ENCODE measurements at regions not wholly inside any gene's neighbourhood (a gene's known extent, or its start where the extent isn't known, plus 50 kb on each side); places are given as distances from the start of the nearest gene placed in this dataset.
A peak's percentile ranks its signal among the peaks of the same experiment; 100 is the strongest.

GRCh38 chr20:40962733-40963504 lies 65.7 kb upstream of the TOP1 start:
- peak; percentile 76 for DNase-seq

DNA sequence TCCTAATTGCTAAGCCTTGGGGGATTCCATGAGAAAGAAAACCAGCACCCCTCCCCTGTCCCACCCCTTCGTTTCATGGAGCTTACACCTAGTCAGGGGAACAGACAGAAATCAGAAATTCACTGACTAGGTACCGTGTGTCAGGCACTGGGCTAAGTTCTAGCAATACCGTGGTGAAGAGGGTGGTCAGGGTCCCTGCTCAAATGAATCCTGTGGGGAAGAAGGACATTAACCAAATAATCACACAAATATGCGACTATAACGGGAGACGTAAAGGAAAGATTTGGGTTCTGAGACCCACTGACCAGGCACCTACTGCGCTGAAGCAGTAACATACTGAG lies 65.1 kb upstream of the TOP1 start:
- DNase-seq = no peak

DNA sequence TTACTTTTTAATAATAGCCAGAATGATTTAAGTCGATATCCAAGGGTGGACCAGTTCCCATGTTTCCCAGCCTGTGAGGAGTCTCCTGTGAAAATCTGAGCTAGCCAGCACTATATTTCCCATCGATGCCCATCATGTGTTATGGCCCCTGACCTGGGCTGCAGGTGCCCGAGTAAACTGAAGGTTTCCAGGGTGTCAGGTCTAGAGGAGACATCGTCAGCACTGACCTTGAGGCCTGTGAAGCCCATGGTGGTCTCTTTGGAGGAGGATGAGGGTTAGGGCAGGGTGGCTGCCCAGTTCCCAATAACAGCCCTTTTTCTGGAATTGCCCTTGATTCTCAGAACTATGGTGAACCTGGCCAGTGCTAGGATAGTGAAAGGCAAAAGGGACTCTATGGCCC lies 63.0 kb upstream of the TOP1 start:
- no peak for DNase-seq

DNA sequence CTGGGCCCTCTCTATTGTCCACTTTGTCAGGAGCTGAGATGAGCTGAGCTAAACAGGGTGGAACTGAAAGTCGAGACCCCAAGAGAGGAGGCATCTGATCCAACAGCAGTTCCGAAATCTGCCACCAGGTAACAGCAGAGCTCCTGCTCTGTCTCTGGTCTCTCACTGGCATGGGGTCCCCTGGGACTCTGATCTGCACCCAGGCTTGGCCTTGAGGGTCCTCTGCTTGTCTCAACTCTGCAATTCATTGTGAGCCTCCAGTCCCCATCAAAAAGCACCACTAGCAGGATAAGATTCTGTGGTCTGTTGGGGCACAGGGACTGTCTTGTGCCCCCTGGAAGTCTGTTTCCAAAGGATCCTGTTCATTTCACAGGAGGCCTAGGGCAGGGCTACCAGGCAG lies 62.5 kb upstream of the TOP1 start:
- DNase-seq = peak; percentile 9

- no peak for DNase-seq
Observed at GRCh38 chr20:40966516-40967185, 62.0 kb upstream of the TOP1 start.

DNA sequence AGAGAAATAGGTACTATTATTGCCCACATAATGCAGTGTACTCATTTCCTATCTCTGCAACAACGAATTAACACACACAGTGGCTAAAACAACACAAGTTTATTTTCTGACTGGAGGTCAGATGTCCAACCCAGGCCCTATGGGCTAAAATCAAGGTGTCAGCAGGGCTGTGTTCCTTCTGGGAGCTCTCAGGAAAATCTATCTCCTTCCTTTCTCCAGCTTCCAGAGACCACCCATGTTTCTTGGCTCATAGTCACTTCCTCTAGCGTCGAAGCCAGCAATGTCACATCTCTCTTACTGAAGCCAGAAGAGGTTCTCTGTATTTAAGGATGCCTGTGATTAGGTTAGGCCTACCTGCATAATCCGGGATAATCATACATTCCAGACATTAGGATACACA lies 60.9 kb upstream of the TOP1 start:
- DNase-seq = no peak

DNA sequence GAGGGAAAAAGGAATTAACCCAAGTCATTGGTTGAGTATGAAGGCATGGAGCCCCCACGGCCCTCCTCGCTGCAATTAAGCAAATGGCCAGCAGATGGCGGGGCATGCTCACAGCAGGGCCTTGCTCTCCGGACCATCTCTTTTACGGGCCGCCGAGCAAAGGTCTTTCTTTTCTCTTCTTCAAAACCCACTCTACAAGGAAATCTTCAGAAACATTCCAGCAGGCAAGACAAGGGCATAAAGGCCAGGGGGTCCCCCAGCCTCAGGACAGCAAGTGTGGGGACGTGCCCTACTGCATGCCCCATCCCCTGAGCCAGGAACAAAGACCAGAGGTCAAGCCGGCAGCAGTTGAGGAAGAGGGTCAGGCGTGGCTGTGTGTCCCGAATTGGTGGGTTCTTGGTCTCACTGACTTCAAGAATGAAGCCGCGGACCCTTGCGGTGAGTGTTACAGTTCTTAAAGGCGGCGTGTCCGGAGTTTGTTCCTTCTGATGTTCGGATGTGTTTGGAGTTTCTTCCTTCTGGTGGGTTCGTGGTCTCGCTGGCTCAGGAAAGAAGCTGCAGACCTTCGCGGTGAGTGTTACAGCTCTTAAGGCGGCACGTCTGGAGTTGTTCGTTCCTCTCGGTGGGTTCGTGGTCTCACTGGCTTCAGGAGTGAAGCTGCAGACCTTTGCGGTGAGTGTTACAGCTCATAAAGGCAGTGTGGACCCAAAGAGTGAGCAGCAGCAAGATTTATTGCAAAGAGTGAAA lies 59.6 kb upstream of the TOP1 start:
- peak; percentile 80 for DNase-seq

- no peak for DNase-seq
Observed at GRCh38 chr20:40970218-40970617, 58.4 kb upstream of the TOP1 start.

DNA sequence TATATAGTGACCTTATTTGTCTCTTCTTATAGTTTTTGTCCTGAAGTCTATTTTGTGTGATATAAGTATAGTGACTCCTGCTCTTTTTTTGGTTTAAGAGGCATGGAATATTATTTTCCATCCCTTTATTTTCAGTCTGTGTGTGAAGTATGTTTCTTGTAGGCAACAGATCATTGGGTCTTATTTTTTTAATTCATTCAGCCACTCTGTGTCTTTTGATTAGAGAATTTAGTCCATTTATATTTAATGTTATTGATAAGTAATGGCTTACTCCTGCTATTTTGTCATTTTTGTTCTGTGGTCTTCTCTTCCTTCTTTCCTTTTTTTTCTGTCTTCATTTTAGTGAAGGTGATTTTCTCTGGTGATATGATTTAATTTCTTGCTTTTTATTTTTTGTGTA lies 51.4 kb upstream of the TOP1 start:
- no peak for DNase-seq

DNA sequence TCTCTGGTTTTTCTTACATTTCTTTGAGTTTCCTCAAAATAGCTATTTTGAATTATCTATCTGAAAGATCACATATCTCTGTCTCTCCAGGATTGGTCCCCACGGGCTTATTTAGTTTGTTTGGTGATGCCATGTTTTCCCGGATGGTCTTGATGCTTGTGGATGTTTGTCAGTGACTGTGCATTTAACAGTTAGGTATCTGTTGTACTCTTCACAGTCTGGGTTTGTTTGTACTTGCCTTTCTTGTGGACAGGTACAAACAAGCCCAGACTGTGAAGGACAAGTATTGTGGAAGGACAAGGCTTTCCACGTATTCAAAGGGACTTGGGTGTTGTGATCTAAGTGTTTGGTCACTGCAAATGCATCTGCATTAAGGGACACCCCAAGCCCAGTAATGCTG lies 49.9 kb upstream of the TOP1 start:
- DNase-seq = no peak

All from DMS53 (cell line).